HG03108 (cell line): ENCODE measurements at regions not wholly inside any gene's neighbourhood (a gene's known extent, or its start where the extent isn't known, plus 50 kb on each side); places are given as distances from the start of the nearest gene placed in this dataset.
"Not testable (repeated sequence)": the region's sequence is repeated elsewhere in the genome, so short reads cannot be mapped to it uniquely, and the experiment has no call there.

ENCODE experiments used
- ATAC-seq: cut with Tn5 transposase; IDR thresholded peaks from one replicate; pipeline ENCODE4 v1.9.1; 2021; ENCODE audit warnings: moderate library complexity; ENCODE audit not compliant: unreplicated experiment

DNA sequence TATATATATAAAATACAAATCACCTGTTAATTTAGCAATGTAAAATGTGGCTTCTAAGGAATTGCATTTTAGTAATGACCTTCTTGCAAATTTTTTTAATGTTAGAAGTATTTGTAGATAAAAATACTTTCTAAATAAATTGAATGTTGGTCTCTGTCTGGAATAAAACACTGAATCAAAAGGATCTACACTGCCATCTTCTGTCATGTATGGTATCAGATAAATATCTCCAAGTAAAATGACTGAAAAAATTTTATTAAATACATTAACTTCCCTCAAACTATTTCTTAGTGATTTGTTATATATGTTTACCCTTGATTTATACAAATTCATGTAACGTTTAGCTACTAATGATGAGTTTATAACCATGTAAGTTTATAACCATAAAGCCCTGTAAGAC is 2029.3 kb downstream of the MRPL39 start:
- no peak for ATAC-seq

DNA sequence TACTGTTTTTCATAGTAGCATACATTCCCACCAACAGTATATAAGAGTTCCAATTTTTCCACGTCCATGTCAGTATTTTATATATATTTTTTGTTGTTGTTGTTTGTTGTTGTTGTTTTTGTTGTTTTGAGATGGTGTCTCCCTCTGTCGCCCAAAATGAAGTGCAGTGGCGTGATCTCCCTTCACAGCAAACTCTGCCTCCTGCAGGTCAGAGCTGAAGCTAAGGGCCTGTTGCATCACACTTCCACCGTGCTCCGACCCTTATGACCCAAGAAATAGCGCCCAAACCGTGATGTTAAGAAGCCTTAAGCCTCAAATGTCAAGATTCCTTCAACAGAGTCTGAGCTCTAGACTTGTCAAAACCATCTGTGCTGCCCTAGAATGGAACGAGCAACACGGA is 2032.3 kb downstream of the MRPL39 start:
- ATAC-seq = no peak

DNA sequence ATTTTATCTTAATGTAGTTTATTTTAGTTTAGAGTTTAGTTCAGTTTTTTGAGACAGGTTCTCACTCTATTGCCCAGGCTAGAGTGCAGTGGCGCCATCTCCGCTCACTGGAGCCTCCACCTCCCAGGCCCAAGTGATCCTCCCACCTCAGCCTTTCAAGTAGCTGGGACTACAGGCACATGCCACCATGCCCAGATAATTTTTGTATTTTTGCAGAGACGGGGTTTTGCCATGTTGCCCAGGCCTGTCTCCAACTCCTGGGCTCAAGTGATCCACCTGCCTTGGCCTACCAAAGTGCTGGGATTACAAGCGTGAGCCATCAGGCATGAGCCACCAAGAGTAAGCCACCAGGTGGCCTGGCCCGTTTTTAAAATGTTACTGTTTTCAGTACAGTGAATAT is 2058.4 kb downstream of the MRPL39 start:
- ATAC-seq = not testable (repeated sequence)

DNA sequence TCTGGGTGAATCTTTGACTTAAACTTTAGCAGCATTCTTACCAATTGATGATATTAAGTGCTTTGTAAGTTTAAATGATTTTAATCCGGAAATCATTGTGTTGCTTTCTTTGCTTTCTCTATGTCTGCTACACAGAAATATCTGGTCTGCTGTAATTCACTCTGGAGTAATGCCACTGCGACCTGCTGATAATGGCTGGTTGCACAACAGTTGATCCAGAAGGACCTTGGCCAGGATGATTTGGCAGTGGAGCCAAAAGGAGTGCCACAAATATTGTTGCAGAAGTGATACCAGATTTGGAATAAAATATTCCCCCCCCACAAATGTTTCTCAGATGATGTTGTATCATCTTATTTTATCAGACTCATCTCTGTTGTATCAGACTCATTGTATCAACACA is 2063.9 kb downstream of the MRPL39 start:
- ATAC-seq = no peak

- ATAC-seq = no peak
Observed at GRCh38 chr21:23542097-23542496, 2065.2 kb downstream of the MRPL39 start.

- no peak for ATAC-seq
Observed at GRCh38 chr21:23541571-23541970, 2065.7 kb downstream of the MRPL39 start.

DNA sequence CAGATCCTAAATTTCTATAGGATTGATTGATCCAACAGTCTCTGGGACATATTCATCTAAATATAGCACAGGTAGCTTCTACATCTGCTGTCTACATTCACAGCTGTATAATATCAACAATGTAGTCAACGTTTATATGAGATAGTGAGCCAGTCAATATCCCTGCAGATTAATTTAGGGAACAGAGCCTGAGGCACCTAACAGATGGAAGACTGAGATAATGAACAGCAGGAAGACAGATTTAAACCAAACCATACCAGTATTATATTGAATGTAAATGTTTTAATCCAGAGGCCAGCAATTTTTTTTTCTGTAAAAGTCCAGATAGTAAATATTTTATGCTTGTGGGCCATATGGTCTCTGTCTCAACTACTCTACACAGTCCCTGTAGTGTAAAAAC is 2072.4 kb downstream of the MRPL39 start:
- no peak for ATAC-seq

- ATAC-seq = no peak
Observed at GRCh38 chr21:23531444-23531843, 2075.8 kb downstream of the MRPL39 start.

DNA sequence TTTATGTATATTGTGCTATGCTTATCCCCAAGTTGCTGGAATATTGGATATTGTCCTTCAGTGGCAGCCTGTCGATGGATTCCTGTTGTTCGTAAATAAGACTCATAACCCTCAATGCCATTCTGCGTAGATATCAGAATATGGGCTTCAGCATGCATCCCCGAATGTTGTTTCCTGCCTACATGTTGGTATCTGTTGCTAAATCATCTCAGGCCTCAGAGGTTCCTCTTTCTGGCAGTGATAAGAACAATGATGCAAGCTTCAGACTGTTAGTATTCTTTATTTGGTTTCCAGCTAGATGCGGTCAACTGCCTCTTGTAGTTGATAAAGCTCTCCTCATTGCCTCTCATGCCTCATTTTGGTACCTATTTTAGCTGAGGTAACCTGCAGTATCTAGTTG is 2082.6 kb downstream of the MRPL39 start:
- no peak for ATAC-seq

DNA sequence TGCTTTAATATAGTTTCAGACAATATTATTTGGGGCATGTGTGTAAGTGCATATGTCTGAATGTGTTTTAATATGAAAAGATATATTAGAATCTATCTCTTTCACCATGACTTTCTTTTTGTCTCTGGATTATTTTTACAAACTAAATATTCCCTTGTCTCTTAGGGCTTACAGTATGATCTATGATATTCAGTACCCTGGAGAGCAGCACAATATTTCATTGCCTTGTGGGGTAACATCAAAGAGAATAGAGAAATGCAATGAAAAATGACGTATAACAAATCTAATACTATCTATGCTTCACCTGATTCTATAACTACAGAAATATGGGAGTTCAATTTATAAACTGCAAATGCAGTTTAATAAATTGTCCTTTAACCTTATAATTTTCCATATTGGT is 2084.5 kb downstream of the MRPL39 start:
- no peak for ATAC-seq

DNA sequence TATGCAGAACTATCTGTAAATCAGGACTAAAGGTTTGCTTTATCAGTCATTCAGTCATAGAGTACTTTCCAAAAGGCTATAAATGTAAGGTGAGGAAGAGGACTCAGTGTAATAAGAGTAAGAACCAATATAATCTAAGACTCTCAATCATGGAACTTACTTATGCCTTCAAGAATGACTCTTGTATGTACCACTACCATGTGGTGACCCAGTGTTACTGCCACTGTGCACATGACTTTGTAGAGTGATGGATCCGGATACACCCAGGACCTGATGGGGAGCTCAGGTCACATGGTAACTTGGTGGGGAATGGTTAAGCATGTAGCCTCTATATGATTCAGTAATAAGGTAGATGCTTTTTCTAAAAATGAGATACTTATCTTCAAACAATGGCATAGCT is 2099.8 kb downstream of the MRPL39 start:
- no peak for ATAC-seq

GRCh38 chr21:23496729-23497128 is 2110.6 kb downstream of the MRPL39 start:
- ATAC-seq = peak; percentile 74

- ATAC-seq = no peak
Observed at GRCh38 chr21:23488245-23488644, 2119.0 kb downstream of the MRPL39 start.

DNA sequence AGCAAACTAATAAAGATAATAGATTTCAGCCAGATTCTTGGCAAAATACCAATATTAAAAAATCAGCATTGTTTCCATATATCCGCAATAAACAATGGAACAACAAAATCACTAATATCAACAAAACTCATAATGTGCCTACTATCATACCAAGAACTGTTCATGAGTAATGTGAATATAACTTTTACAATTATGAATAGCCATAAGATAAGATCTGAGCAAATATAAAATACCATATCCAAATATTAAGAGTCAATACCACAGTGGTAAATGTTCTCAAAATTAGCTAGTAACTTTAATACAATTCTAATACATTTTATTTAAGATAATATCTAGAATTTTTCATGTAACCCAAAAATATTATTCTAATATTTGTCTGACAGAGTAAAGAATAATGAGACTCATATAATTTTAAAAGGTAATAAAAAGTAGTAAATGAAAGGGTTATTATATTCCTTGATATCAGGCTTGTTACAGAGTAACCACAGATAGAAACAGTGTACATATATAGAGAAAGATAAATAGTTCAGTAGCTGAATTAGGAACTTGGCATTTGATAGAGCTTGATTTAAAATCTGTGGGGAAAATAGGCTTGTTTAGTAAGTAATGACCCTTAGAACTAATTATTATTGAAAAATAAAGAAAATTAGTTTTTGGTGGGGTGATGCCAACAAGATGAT is 2126.6 kb downstream of the MRPL39 start:
- ATAC-seq = no peak

- ATAC-seq = no peak
Observed at GRCh38 chr21:23478381-23478780, 2128.9 kb downstream of the MRPL39 start.

DNA sequence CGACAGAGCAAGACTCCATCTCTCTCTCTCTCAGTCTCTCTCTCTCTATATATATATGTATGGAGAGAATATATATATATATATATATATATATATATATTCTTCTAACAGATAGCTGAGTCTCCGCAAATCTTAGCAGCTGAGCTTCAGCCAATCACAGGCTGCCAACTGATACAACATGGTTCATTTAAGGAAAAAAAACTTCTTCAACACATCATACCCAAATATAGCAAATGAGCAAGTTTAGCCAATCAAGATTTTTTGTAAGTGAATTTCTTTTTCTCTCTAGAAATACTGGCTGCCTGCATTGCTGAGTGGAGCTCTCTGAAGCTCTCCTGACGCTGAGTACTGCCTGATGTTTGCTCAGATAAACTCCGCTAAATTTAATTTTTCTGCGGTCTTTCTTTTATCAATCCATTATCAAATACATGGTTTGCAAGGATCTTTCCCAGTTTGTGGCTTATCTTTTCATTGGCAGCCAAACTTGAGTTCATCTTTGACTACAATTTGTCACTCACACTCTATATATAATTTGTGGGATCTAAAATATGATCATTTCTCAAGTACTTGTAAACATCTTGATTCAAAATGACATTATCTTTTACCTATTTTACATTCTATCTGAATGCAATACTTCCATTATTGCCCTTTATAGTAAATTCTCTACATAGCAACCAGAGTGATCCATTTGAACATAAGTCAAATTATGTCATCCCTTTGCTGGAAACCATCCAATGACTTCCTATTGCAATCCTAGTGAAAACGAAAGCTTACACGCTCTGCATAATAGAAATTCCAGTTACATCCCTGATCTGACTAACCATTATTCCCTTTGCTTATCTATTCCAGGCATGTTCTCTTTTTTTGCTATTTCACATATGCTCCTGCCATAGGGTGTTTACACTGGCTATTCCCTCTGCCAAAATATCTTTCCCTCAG is 2131.7 kb downstream of the MRPL39 start:
- no peak for ATAC-seq

- ATAC-seq = peak; percentile 87
Observed at GRCh38 chr21:23471877-23472276, 2135.4 kb downstream of the MRPL39 start.

DNA sequence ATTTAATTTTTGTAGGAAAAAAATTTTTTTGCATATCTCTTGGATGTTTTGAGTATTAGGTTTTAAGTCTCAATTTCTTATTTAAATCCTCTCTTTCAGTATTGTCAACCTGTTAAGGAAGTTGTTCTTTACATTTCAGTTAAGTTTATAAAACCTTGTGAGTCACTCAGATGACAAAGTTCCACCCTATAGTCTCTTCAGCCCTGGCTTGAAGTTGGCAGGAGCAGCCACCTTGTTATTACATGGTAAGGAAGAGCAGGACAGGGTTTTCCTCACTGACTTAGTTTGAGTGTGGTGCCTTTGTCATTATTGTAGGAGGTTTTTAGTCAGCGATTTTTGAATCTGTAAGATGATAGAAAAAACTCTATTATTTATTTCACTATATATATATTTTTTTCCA is 2143.9 kb downstream of the MRPL39 start:
- no peak for ATAC-seq

- ATAC-seq = peak; percentile 70
Observed at GRCh38 chr21:23455676-23456075, 2151.6 kb downstream of the MRPL39 start.

DNA sequence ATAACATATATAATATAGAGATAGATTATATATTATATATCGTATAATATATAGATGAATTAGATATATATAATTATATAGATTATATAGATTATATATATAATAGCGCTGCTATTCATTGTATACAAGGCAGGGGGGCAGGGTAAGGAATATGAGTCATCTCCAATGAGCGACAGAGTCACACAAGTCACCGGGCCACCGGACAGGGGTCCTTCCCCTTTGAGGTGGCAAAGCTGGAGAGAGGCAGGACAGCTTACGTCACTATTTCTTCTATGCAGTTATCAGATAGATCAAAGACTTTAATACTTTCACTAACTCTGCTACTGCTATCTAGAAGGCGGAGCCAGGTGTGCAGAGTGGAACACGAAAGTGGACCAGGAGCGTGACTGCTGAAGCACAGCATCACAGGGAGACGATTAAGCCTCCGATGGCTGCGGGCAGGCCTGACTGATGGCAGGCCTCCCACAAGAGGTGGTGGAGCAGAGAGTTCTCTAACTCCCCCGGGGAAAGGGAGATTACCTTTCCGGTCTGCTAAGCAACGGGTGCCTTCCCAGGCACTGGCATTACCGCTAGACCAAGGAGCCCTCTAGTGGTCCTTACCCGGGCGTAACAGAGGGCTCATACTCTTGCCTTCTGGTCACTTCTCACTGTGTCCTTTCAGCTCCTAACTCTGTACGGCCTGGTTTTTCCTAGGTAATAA is 2154.7 kb downstream of the MRPL39 start:
- peak; percentile 53 for ATAC-seq

- no peak for ATAC-seq
Observed at GRCh38 chr21:23445307-23445706, 2162.0 kb downstream of the MRPL39 start.

DNA sequence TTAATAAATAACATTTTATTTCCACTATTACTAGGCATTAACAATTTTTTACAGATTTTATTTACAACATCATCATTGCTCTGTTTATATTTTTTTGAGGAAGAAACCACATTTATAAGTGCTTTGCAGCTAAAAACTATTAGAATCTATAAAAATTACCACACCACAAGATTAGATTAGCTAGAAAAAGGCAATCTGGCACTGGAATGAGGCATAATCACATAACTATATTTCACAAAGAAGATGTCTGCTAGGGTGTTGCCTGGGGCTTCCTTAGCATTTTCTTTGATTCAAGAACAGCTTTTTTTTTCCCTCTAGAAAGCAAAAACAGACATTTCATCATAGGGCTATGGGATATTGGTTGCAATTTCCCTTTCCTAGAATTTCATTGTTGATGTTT is 2169.2 kb downstream of the MRPL39 start:
- no peak for ATAC-seq
